DMS79 treated with DMSO at 0.1 percent for 48 hours (cell line): ENCODE measurements at regions not wholly inside any gene's neighbourhood (a gene's known extent, or its start where the extent isn't known, plus 50 kb on each side); places are given as distances from the start of the nearest gene placed in this dataset.

Source experiments
- DNase-seq: peaks from one replicate; lab custom pipeline; 2025; lab: John Stamatoyannopoulos, UW

DNA sequence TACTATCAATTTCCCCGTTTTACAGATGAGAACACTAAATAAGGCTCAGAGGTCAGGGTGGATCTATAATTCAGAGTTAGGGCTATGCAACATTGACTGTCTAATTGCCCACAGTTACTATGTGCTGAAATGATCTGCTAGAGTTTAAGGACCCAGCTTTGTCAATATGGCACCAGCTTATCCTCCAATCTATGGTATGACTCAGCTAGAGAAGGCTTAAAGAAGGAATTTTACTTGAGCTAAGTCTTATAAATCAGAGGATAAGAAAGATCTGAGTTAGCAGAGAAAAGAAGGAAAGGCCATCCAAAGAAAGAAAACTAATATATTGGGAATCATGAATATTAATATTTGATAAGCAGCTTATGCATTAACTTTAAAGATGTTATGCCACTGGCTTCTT is 78.1 kb downstream of the ASB9 start:
- DNase-seq: no peak

DNA sequence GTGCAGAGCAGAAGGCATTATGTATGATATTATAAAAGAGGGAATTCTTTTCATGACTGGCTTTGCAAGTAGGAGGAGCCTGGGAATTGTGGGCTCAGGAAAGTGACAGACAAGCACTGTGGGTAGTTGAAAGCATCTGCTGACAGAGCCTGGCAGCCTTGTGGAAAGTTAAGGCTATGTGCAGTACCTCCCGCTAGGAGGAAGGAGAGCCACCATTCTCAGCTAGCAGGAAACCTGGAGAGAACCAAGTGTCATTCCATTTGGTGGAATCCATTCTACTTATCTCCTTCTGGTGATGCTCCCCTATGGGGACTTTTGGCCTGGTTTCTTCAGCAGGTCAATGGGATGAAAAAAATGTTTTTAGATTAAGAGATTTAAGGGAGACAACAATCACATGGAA is 81.8 kb downstream of the ASB9 start:
- DNase-seq: no peak

DNA sequence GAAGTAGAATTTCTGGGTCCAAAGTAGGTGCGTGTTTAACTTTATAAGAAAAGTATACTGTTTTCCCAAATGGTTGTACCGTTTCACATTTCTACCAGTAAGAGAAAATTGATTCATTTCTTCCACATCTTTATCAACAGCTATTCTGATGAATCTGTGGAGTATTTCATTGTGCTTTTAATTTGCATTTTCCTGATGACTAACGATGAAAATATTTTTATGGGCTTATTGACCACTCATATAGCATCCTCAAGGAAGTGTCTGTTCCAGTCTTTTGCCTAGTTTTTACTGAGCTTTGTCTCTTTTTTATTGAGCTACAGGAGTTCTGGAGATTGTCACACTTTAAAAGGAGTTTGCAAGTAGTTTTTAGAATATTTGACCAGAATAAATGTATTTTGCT is 92.6 kb downstream of the ASB9 start:
- DNase-seq: no peak

DNA sequence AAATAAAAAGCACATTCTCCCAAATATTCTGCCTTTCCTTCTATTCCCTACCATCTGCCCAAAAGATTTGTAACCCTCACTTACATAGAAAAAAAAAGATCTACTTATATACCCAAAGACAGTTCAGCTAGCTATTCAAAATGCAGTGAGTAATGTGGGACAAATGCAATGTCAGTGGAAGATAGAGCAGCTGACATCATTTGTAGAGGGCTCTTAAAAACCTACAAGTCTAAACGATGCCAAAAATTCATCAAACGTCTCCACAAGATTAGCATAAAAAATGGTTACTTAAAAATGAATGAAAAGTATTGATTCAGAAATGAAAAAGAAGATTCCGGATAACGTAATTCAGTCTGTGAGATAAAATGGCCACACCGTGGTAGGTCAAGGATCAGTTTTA is 96.5 kb downstream of the ASB9 start:
- no peak for DNase-seq

DNA sequence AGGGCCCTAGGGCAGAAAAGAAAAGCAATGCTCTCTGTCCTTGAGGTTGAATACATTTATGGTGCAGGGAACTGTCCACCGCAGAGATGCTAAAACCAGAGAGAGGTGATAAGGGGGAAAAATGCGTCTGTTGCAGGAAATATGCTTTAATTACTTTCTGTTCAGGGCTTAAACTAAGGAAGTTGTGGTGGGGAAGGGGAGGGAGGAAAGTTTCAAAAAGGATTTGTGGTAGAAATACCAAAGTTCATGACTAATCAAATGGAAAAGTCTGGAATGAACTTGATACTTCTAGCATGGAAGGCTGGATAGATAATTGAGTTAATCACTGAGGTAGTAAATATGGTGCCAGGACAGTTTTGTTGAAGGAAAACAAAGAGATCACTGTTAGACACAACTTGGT is 99.0 kb downstream of the ASB9 start:
- DNase-seq: peak; percentile 57

DNA sequence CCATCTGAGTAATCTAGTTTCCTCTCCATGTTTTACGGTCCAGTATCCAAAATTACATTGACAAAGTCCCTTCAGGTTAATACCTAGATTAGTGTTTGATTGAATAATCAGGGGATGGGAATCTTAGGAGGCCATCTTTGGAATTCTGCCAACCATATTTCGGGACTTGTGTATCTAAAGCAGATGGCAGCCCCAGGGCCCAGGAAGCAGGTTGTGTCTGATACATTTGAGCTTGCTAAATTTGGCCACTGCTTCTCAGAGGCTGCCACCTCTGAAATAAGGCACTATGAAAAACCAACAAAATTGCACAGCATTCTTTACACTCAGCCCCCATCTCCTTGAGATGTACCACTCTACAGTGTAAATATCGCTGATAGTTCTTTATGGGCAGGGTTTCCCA is 102.1 kb downstream of the ASB9 start:
- DNase-seq: no peak

DNA sequence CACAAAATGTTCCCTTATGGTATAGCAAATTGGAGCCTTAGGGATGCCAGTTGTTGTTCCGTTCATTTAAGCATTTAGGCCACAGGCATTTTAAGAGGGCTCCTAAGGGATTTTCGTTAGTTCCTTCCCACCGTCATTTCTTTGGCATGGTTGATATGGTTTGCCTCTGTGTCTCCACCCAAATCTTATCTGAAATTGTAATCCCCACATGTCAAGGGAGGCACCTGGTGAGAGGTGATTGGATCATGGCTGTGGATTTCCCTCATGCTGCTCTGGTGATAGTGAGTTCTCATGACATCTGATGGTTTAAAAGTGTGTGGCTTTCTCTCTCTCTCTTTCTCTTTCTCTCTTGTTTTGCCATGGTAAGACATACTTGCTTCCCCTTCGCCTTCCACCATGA is 104.1 kb downstream of the ASB9 start:
- DNase-seq: peak; percentile 42

DNA sequence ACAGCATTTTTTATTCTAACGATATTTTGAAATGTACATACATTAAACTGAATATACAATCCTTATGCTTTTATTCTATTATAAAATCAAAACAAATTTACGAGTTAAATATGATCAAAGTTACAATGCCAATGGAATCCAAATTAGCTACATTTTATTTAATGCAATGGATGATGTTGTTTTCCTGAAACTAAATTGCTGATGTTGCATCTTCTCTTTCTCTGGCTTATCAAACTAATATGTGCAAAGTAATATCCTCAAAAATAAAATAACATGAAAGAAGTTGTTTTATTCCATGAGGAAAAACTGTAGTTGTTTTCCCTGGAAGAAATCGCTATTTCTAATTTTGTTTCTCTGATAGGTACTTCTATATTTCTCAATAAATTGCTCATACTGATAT is 106.8 kb downstream of the ASB9 start:
- DNase-seq: no peak

DNA sequence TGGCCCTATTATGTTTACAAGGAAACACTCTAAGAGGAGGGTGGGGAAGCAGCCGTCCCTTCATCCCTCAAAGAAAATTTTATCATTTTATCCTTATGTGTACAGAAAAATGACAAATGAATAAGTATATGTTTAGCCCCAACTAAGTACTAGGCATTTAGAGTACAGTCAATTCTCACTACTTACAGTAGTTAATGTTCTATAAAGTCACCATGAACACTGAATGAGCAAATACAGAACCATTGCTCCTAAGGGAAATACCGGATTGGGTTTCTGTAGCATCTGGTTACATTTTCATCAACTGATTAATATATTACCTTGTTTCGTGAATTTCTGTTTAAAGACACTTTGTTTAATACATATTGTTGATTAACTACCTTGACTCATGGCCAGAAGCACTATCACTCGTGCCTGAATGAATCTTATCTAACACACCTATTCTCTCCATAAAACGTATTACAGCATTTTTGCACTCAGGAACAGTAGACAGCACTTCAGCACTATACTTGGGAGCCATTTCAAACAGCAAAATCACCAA is 109.3 kb downstream of the ASB9 start:
- DNase-seq: no peak

DNA sequence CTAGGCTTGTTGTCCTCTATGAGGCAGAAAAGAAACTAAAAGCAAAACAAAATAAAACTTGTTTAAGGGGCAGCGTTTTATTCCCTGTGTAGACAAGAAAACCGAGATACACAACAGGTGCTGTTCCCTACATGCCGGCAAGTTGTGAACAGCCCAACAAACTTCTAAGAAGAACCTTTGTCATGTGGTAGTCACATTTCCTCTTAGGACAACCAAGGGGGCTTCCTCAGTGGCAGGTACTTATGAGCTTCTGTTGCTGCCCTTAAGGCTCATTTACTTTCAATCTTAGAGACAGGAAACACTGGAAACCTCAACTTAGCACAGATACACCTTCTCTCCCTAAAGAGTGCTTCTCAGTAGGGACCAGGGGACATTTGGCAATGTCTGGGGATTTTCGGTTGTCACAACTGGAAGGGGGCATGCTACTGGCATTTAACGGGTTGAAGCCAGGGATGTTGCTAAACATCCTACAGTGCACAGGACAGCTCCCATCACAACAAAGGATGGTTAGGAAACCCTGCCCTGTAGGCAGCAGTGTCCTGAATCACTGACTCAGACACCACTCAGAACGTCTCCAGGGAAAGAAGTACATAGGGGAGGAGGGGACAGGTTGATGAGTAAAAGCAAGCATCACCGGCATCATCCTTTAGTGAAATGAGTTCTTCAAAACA is 111.0 kb downstream of the ASB9 start:
- DNase-seq: no peak

DNA sequence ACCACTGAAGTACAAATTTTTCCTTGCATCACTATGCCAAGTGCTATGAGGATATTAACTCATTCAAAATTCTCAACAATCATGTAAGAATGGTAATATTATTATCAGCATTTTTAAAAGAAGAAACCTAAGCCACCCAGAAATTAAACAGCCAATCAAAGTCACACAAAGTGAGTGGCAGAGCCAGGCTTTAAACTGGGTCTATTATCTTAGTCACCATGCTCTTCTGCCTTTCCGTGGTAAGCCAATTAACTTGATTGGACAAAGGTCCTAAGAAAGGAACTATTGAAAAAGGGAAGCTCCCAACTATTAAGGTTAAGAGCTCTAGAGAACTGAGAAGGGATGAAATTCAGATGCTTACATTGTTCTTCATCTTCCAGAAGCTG is 111.5 kb downstream of the ASB9 start:
- no peak for DNase-seq

DNA sequence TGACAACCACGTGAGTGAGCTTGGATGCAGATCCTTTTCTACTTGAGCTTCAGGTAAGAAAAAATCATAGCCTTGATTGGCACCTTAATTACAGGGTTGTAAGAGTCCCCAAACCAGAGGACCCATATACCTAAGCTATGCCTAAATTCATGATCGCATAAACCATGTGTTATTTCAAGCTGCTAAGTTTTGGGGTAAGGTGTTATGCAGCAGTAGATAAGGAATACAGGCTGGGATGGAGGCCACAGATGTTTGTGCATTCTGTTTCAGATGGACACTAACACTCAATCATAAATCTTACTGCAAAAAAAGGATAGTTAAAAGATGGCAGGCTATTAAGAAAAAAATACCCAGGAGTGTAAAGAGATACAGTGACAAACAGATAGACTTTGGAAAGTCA is 112.3 kb downstream of the ASB9 start:
- DNase-seq: no peak

DNA sequence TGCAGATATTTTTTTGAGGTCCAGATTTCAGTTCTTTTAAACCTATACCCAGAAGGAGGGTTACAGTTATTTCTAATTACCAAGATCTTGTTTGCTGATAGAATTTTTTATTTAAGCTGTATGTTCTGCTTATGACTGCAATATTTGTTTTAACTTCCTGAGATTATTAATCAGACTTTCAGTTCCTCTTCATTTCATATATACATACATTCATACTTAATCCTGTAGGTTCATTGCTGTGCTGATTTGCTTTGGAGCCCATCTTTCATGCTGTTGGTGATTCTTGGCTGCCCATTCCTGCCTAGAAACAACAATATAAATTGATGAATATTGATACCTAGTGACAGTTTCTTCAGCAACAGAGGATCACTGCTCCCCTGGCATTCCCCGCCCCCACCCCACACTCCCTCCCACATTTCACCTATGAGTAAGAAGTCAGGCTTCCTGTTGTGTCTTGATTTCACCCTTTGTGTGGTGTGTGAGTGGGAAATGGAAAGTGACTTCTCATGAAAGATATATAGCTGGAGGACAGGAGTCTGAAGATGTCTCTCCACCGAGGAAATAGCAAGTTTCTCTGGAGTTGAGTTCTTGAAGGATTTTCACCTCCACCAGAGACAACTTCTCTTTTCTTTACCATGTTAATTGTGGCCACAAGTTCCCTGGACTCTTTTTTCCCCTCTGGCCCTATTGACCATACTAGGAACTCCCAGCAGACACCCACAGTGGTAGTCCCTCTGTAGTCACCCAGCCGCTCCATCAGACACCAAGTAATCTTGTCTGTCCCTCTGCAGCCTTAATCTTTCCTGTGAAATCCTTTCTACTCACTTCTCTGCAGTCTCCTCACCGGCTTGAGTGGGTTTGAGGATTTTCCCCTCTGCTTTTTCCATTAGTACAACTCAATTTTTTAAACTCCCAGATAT is 118.4 kb downstream of the ASB9 start:
- DNase-seq: no peak

DNA sequence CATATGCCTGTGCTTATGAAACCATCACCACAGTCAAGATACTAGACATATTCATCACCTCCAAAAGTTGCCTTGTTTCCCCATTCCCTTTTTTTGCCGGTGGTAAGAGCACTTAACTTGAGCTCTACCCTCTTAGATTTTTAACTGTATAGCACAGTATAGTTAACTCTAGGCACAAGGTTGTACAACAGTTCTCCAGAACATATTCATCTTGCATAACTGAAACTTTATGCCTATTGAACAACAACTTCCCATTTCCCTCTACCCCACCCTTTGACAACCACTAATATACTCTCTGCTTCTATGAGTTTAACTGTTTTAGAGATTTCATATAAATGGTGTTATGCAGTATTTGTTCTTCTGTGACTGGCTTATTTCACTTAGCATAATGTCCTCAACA is 119.3 kb downstream of the ASB9 start:
- DNase-seq: no peak

DNA sequence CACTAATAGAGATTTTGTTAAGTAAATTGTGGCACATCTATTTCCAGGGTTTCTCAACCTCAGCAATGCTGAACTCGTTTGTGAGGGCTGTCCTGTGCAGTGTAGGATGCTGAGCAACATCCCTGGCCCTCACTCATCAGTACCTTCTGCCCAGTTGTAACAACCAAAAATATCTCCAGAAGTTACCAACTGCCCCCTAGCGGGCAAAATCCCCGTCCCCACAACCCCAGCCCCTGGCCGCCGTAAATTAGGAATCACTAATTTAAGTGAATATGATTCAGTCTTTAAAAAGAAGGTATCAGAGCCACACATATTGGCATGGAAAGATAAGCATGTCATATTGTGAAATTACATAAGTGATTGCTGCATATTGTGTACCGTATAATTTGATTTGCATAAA is 123.4 kb downstream of the ASB9 start:
- DNase-seq: no peak

DNA sequence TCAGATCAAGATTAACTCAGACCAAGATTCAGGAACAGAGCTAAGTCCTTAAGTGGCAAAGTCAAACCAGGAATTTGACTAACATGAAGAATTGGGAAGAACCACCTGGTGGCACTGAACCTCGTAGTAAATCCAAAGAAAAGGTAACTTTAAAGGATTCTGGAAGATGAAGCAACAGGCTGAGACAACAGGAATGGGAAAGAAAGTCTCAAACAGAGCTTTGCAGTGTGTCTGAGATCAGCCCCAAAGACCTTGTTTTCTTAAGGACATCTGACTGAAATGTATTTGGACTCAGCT is 126.1 kb downstream of the ASB9 start:
- DNase-seq: no peak

DNA sequence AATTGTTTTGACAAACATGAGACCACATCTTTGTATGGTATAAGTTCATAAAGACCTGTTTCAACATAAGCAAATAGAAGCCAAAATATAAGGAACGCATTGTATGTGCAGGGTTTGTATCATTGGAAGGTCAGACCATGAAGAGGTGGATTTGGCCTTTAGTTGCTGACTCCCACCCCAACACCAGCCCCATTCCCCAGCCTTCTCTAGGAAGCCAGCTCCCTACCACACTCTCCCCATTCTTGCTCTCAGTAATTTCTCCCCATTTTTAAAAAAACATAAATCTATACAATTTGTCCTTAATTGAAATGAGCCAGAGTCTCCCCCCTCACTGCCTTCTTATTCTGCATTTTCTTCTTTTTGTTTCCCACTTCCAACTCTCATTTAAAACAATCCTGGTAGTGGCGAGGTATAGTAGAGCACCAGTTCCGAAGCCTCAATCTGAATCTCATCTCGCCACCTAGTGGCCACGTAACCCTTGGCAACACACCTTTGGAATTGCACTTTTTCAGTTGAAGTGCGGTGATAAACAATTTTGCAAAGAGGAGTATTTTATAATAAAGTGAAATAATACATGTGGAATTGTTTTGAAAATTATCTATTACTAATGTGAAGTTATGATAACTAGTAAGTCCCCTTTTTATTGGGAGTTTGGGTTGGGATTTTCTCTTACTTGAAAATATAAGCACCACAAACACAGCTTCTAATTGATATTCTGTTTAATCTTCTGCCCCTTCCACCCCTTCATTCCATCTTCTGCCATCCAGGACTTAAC is 126.6 kb downstream of the ASB9 start:
- no peak for DNase-seq

DNA sequence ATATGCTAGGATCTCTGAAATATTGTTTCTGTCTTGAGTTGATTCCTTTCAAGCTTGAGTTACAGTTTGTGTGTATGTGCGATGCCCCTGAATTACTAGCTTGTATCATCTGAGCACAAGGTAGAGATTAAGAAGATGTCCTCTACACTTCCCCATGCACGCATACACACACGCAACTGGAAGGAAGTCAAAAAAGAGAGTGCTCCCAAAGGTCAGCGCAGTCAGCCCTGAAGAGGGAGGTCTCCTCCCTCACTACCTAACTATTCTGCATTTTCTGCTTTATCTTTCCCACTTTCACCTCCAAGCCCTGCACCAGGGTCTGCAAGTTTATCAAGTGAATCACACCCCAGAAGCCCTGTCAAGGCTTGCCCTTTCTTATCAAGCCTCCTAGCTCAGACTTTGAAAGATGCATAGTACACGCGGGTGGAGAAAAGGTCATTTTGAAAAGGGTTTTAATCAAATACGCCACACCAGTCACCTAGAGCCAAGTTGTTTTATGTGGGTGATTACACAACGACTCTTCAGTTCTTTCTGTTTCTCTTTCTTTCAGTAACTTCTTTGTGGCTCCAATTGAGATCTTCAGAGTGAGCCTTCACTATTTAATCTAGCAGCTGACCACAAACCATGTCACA is 127.7 kb downstream of the ASB9 start:
- no peak for DNase-seq

DNA sequence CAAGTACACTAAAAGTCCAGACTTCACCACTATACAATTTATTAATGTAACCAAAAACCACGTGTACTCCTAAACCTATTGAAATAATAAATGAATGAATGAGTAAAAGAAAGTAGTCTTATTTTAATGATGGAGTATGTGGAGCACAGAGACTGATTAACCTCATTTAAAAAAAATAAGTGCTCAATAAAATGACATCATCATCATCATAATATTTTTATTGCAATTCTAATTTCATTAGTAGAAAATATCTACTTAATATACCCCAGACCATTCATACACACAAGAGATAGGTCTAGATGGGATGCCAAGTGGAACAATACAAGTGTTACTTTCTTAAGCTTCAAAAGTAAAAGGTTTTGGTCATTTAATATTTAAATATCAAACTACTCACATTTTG is 133.1 kb downstream of the ASB9 start:
- DNase-seq: no peak

DNA sequence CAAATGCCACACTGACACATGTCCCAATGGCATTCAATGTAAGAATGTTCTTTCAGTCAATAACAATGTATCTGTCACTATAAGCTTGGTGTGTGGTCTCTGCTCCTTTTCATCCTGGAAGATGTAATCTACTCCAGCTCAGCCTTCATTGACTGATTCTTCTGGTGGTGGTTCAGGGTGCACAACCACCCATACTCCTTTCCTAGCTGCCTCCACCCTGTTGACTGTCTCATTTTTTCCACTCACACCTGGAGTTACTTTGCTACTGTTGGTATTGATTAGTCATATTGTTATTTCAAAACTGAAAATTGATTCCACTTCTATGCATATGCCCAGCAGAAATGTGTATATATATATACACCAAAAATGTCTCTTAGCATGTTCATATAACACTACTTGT is 140.5 kb downstream of the ASB9 start:
- no peak for DNase-seq

DNA sequence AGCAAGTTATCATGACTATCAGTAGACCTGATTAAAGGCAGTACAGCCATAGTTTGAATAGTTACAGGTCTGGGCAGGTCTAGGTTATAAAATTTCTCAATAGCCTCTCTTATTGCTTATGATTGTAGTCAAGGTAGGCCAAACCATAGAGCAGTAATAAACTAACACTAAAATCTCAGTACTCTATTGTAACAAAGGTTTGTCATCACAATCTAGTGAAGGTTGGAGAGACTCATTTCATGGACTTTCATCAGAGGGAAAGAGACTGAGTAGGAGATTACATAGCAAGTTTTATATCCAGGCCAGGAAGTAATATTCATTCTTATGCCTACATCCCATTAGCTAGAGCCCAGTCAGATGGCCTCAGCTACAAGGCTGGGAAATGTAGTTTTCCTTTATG is 141.0 kb downstream of the ASB9 start:
- no peak for DNase-seq

DNA sequence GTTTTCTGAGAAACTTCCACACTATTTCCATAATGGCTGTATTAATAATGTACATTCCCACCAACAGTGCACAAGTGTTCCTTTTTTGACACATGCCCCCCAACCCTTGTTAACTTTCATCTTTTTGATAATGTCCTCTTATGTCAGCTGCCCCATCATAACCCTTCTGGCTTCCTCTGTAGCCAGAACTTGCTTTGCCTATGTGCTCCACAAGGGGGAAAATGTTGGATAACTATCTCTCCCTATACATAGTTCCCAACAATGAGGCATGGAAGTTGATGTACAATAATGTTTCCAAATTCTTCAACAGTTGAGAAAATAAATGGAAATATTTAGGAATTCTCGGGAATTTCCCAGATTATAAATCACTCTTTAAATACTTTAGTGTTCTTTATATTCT is 142.9 kb downstream of the ASB9 start:
- no peak for DNase-seq
